ENCODE measurements at regions not wholly inside any gene's neighbourhood (a gene's known extent, or its start where the extent isn't known, plus 50 kb on each side); places are given as distances from the start of the nearest gene placed in this dataset.

DNA sequence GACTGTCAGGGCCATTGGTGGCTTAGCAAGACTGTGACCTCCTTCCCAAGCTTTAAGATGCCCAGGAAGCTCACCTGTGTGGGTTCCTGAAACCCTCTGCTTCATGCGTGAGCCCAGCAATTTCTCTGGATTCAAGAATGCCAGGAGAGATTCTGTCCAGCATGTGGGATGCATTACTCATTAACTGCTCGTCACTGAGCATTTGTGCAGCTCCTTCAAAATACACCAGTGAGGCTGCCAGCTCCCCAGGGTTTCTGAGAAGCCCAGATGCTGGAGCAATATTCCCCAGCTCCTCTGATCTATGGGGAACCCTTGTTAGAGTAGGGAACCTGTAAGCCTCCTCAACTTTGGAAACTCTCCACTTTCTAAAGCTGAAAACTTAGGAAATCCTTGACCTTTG is 126.5 kb downstream of the CHST1 start:
- TF ChIP-seq CREB5 (CRISPR knock-in tag; IDR thresholded peaks at IDR 0.05; ENCODE audit: low read depth) = no peak
- TF ChIP-seq, protein P1, sequence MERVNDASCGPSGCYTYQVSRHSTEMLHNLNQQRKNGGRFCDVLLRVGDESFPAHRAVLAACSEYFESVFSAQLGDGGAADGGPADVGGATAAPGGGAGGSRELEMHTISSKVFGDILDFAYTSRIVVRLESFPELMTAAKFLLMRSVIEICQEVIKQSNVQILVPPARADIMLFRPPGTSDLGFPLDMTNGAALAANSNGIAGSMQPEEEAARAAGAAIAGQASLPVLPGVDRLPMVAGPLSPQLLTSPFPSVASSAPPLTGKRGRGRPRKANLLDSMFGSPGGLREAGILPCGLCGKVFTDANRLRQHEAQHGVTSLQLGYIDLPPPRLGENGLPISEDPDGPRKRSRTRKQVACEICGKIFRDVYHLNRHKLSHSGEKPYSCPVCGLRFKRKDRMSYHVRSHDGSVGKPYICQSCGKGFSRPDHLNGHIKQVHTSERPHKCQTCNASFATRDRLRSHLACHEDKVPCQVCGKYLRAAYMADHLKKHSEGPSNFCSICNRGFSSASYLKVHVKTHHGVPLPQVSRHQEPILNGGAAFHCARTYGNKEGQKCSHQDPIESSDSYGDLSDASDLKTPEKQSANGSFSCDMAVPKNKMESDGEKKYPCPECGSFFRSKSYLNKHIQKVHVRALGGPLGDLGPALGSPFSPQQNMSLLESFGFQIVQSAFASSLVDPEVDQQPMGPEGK (CRISPR knock-in tag; IDR thresholded peaks at IDR 0.05; ENCODE audit: borderline replicate concordance) = no peak
- no peak for TF ChIP-seq GLIS3 (CRISPR knock-in tag; IDR thresholded peaks at IDR 0.05)
- TF ChIP-seq ZFP3 (CRISPR knock-in tag; IDR thresholded peaks at IDR 0.05) = no peak
- no peak for TF ChIP-seq BACH2 (CRISPR knock-in tag; IDR thresholded peaks at IDR 0.05; ENCODE audit: borderline replicate concordance)
- TF ChIP-seq TSHZ2 (CRISPR knock-in tag; IDR thresholded peaks at IDR 0.05) = no peak
- no peak for TF ChIP-seq RARB (CRISPR knock-in tag; IDR thresholded peaks at IDR 0.05)
- no peak for TF ChIP-seq OSR1 (CRISPR knock-in tag; IDR thresholded peaks at IDR 0.05)
- no peak for TF ChIP-seq ZNF565 (CRISPR knock-in tag; conservative IDR thresholded peaks at IDR 0.05; ENCODE audit: low read depth)
- TF ChIP-seq ZNF8 (CRISPR knock-in tag; IDR thresholded peaks at IDR 0.05) = no peak
- TF ChIP-seq ZFP30 (CRISPR knock-in tag; IDR thresholded peaks at IDR 0.05) = no peak
- TF ChIP-seq ZC3H10 (CRISPR knock-in tag; IDR thresholded peaks at IDR 0.05) = no peak
